Psoas muscle (tissue), 7 donors: ENCODE measurements at regions not wholly inside any gene's neighbourhood (a gene's known extent, or its start where the extent isn't known, plus 50 kb on each side); places are given as distances from the start of the nearest gene placed in this dataset.

ENCODE experiments used
- ATAC-seq, 4 donors: fragments of 200-7000 bp; cut with Tn5 transposase; one replicate each; pipeline ENCODE4 v1.9.1; 2020; ENCODE audit warnings: moderate library complexity in 3 of 4, mild to moderate bottlenecking in 2 of 4
- DNase-seq, 2 donors: peaks; one replicate each; pipeline ENCODE4 v3.0.0-alpha.2; 2020
- H3K27ac ChIP-seq: fragments of 200-600 bp; one replicate; pipeline ENCODE4 v1.8.0; 2022
- H3K27me3 ChIP-seq, 3 donors: fragments of 200-600 bp in 1 of 3; one replicate each; pipeline versions ENCODE4 v1.6.1 to v1.8.0; 2013 to 2022; ENCODE audit warnings: low read length in 2 of 3, mild to moderate bottlenecking in 2 of 3, moderate library complexity in 1 of 3; ENCODE audit not compliant: insufficient read depth in 3 of 3
- H3K36me3 ChIP-seq, 2 donors: fragments of 200-600 bp in 1 of 2; one replicate each; pipeline versions ENCODE4 v1.6.1 to v1.8.0; 2013 to 2022; ENCODE audit warnings: low read depth in 1 of 2, mild to moderate bottlenecking in 1 of 2, moderate library complexity in 1 of 2; ENCODE audit not compliant: insufficient read depth in 1 of 2
- H3K4me1 ChIP-seq: fragments of 200-600 bp; one replicate; pipeline ENCODE4 v1.8.0; 2022
- H3K4me3 ChIP-seq: fragments of 200-600 bp; one replicate; pipeline ENCODE4 v1.8.0; 2022; ENCODE audit warnings: mild to moderate bottlenecking
- H3K9me3 ChIP-seq: fragments of 200-600 bp; one replicate; pipeline ENCODE4 v1.8.0; 2022
- WGBS, 3 donors: extraction: QIAGEN DNeasy Blood & Tissue Kit; methylation state at CpG; one replicate each; pipeline versions ENCODE4 v1.1.6 to v1.1.7; 2013; 5-methylcytosine and 5-hydroxymethylcytosine counted together
- intact Hi-C, 2 donors: fragments of 100-400 bp; cut with DNase I; formaldehyde crosslinking; loops; one replicate each; pipeline versions ENCODE4 v1.11.0 to v1.14.2; 2022
- TF ChIP-seq, protein P1 (sequence below): fragments of 200-600 bp; IDR thresholded peaks from one replicate; pipeline ENCODE4 v1.8.0; 2022; ENCODE audit warnings: antibody characterized with exemption
- donor health status: healthy with polysubstance abuse.
- donor health status: DM: no; HTN: no; CAD: no; lungs with moderate emphysema.
- donor health status: Bipolar disorder and iron deficiency.
- donor health status: healthy.
- donor health status: DM: yes; HTN: yes; CAD: no.
- donor health status: DM: no; HTN: no; CAD: no.
- donor health status: DM: yes; HTN: yes; CAD: no.

DNA sequence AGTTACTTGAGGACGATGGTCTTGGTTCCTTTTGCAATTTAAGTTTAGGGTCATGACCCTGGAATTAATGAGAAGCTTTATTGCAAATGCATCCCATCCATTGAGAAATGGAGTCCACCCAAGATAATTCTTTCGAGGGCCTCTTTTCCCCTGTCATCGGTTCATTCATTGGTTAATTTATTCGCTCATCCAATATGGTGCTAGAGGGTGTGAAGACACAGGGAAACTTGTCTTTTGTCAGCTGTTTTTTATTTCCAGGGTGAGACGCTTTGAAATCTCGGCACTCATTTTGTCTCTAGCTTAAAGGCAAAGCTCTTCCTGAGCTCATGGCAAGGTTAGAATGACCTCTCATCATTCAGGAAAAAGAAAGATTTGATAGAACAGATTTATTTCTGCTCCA lies 464.2 kb upstream of the EEF2KMT start:
- intact Hi-C loops, result no loop called here
- Histone ChIP-seq H3K36me3 (no peaks in the 10 kb centered on the region), H3K27me3 (no peaks in the 10 kb centered on the region), H3K4me1 (no peaks in the 10 kb centered on the region), H3K9me3 (no peaks in the 10 kb centered on the region), H3K27ac (no peak overlapping the region), H3K4me3 (no peak overlapping the region)
- TF ChIP-seq, protein P1, sequence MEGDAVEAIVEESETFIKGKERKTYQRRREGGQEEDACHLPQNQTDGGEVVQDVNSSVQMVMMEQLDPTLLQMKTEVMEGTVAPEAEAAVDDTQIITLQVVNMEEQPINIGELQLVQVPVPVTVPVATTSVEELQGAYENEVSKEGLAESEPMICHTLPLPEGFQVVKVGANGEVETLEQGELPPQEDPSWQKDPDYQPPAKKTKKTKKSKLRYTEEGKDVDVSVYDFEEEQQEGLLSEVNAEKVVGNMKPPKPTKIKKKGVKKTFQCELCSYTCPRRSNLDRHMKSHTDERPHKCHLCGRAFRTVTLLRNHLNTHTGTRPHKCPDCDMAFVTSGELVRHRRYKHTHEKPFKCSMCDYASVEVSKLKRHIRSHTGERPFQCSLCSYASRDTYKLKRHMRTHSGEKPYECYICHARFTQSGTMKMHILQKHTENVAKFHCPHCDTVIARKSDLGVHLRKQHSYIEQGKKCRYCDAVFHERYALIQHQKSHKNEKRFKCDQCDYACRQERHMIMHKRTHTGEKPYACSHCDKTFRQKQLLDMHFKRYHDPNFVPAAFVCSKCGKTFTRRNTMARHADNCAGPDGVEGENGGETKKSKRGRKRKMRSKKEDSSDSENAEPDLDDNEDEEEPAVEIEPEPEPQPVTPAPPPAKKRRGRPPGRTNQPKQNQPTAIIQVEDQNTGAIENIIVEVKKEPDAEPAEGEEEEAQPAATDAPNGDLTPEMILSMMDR, result no peak
- 68 to 77% (median 68%) methylated on average over 6 of the region's 6 CpGs for WGBS, 3 donors
- ATAC-seq, result no peak
- no peak for DNase-seq

DNA sequence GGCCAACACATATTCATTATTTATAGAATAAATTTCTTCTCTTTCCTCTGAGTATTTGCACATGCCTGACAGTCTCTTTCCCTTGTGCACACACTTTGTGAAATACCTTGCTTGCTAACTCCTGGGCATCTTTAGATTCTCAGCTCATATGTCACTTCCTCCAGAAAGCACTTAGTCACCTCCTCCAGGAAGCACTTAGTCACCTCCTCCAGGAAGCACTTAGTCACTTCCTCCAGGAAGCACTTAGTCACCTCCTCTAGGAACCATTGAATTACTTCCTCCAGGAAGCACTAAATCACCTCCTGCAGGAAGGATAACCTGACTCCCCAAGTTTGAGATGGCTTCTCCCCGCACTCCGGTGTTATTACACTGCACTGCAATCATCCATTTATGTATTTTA lies 462.5 kb upstream of the EEF2KMT start:
- no peaks in the 10 kb centered on the region for H3K36me3 ChIP-seq
- TF ChIP-seq, protein P1, result no peak
- ATAC-seq, result no peak

DNA sequence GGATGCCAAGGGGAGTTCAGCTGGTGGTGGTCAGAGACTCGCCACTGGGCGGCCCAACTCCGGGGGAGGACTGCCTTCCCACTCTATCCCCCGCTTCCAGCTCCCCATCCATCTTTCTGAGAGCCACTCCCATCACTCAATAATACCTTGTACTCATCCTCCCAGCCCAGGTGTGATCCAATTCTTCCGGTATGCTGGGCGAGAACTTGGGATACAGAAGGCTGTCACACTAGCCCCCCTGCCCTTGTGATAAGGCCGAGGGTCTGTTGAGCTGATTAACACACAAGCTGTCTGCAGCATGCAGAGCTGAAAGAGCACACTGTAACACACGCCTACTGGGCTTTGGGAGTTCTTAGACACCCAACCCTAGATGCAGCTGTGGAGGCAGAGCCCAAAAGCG lies 460.4 kb upstream of the EEF2KMT start:
- H3K27me3 ChIP-seq, result no peaks in the 10 kb centered on the region
- no peaks in the 10 kb centered on the region for H3K4me1 ChIP-seq
- no peak for DNase-seq
- no peak overlapping the region for H3K27ac ChIP-seq
- intact Hi-C loops, result no loop called here
- TF ChIP-seq, protein P1, result no peak
- no peaks in the 10 kb centered on the region for H3K9me3 ChIP-seq
- no peak overlapping the region for H3K4me3 ChIP-seq
- ATAC-seq, result no peak
- no peaks in the 10 kb centered on the region for H3K36me3 ChIP-seq
- WGBS, 3 donors, result 71 to 78% (median 77%) methylated on average over 9 of the region's 9 CpGs

More for the DNA sequence above, 462.5 kb upstream of the EEF2KMT start:
- no peak for DNase-seq
- H3K27ac ChIP-seq, result no peak overlapping the region
- no peaks in the 10 kb centered on the region for H3K27me3 ChIP-seq
- intact Hi-C loops, result no loop called here
- WGBS, 3 donors, result 69 to 81% (median 76%) methylated on average over 2 of the region's 2 CpGs
- H3K4me1 ChIP-seq, result no peaks in the 10 kb centered on the region
- H3K9me3 ChIP-seq, result no peaks in the 10 kb centered on the region
- H3K4me3 ChIP-seq, result no peak overlapping the region

DNA sequence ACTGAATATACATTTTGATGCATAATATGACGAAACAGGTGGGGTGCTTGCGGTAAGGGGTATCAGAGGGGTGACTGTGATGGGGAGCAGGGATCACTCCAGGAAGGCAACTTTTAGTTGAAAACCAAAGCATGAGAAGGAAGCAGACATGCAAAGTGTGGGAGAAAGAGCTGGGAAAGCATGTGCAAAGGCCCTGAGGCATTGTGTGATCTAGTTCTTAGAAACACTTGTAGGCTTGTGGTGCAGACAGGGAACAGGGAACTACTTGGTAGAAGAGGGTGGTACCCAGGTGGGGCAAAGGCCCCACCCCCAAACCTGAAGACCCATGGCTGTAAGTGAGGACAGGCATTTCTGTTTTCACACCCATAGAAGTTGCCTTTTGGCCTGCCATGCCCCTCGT lies 459.9 kb upstream of the EEF2KMT start:
- Histone ChIP-seq H3K4me1 (no peaks in the 10 kb centered on the region), H3K27me3 (no peaks in the 10 kb centered on the region), H3K27ac (no peak overlapping the region), H3K9me3 (no peaks in the 10 kb centered on the region), H3K36me3 (no peaks in the 10 kb centered on the region), H3K4me3 (no peak overlapping the region)
- WGBS, 3 donors, result 91 to 93% (median 93%) methylated on average over 3 of the region's 3 CpGs
- ATAC-seq (no peak), DNase-seq (no peak)
- intact Hi-C loops, result no loop called here
- TF ChIP-seq, protein P1, result no peak

DNA sequence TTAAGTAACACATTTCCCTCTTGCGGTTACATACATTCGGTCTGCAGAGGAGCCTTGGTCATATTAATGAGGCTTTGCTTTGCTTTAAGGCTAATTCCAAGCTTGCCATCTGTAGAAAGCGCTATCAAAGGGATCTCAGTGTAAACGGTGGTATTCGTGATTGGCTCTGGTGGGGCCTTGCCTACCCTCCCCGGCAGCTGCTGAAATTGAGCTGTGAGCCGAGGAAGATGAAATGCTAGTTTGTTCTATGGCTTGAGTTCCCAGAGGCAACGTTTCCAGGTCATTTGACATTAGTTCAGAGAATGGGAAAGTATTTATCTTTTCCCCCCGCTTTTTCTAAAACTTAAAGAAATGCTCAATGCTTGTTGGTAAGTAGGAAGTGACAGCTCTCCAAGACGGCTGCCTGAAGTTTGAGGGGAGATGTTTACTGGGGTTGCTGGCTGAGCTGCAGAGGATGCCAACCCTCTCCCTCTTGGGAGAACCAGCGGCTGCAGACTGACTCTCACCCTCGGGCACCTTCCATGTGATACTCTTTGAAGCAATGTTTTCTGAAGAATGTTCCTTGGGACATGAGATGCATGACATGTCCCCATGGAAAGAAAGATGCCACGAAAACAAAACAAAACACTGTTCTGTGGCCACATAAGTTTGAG lies 458.7 kb upstream of the EEF2KMT start:
- TF ChIP-seq, protein P1, result no peak
- Histone ChIP-seq H3K27ac (no peak overlapping the region), H3K4me3 (no peak overlapping the region), H3K9me3 (no peaks in the 10 kb centered on the region), H3K27me3 (no peaks in the 10 kb centered on the region), H3K36me3 (no peaks in the 10 kb centered on the region), H3K4me1 (no peaks in the 10 kb centered on the region)
- intact Hi-C loops, result no loop called here
- 51 to 59% (median 58%) methylated on average over 13 of the region's 13 CpGs for WGBS, 3 donors
- no peak for ATAC-seq
- DNase-seq, result no peak
